HG03196 (cell line): ENCODE measurements at regions not wholly inside any gene's neighbourhood (a gene's known extent, or its start where the extent isn't known, plus 50 kb on each side); places are given as distances from the start of the nearest gene placed in this dataset.

ENCODE experiments used
- ATAC-seq: cut with Tn5 transposase; IDR thresholded peaks from one replicate; pipeline ENCODE4 v1.9.1; 2021; ENCODE audit not compliant: unreplicated experiment

DNA sequence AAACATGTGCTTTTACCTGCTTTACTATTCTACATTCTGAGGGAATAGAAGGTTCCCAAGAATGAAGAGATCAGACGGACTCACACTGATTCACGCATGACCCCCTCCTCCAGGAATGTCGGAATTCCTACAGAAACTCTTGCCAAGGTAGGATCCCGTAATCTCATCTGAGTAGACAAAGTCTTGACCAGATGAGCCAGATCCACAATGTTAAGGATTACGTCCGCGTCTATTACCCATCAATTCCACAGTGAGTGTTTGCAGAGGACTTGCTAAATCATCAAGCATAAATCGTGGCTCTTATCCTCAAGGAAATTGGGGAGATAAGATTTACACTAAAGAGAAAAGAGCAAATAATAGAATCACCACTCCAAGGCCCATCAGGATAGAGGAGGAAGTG lies 245.9 kb upstream of the FOXQ1 start:
- ATAC-seq: no peak

DNA sequence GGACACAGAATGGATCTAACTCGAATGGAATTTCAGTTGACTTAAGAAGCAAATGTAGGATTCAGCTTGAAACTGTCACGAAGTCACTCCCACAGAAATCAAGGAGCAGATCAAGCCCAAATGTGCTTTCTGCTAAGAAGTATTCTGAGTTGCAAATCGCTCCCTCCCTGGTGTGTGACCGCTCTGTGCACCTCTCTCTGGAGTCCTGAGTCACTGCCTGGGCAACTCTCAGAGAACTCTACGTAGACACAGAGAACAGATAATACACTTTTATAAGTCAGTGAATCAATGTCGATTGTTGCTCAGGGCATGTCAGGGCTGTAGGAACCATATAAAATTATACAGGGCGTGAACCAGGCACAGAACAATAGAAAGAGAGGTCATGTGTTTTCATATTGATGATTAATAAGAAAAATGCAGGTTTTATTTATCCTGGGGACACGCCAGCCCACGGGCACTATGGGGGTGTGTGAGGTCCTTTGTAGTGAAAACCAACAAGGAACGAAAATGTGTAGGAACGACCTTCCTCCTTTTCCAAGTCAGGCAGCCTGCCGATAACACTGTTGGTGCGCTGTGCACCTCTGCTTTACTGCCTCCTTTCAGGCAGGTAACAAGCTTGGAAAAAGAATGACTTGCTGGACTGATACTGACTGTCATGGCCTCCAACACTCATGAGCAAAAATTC lies 248.1 kb upstream of the FOXQ1 start:
- no peak for ATAC-seq

- ATAC-seq: no peak
Measured at GRCh38 chr6:1062786-1063545, 248.9 kb upstream of the FOXQ1 start.

DNA sequence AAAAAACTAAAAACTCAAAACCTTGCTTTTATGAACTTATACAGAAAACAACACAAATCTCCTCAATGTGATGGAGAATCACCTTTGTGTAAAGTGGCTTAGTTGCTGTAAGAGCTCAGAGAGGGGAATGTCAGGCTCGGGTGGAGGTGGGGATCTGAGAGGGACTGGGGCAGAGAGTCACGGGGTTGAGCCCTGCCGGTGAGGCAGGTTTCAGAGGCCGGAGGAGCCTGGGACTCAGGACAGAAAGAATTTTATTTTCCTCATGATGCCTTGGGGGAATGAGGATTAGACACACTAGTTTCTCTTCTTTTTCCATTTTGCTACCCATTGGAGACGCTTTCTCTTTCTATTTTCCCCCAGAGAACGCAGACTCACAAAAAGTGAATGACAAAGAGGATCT lies 252.3 kb upstream of the FOXQ1 start:
- no peak for ATAC-seq

- no peak for ATAC-seq
Measured at GRCh38 chr6:1057490-1058135, 254.3 kb upstream of the FOXQ1 start.

GRCh38 chr6:1055015-1055921 lies 256.6 kb upstream of the FOXQ1 start:
- ATAC-seq: no peak

GRCh38 chr6:1054653-1055014 lies 257.3 kb upstream of the FOXQ1 start:
- ATAC-seq: no peak

DNA sequence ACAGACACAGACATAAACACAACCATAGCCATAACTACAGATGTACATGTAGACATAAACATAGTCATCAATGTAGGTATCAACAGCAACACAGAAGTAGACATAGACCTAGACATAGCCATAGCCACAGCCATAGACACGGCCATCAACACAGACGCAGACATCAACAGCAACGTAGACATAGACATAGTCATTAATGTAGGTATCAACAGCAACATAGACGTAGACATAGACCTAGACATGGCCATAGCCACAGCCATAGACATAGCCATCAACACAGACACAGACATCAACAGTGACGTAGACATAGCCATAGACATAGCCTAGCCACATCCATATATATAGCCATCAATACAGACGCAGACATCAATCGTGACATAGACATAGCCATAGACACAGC lies 258.3 kb upstream of the FOXQ1 start:
- no peak for ATAC-seq

GRCh38 chr6:1052262-1052661 lies 259.6 kb upstream of the FOXQ1 start:
- no peak for ATAC-seq

- no peak for ATAC-seq
Measured at GRCh38 chr6:1049900-1050299, 262.0 kb upstream of the FOXQ1 start.

DNA sequence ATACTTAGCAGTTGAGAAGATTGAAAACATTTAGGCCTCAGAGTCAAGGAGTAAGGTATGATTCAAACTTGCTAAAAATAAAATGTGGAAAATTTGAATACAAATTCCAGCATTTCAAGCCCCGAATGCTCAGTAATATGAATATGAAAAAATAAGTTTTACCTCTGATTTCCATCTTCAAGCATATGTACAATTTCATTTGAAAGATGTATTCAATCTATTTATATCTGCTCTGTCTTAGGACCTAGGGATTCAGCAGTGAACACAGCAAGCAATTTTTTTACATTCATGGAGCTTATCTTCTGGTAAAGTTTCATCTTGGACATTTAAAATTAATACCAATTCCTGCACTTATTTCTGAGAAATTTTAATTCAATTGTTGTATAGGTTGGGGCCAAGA lies 262.7 kb upstream of the FOXQ1 start:
- no peak for ATAC-seq

GRCh38 chr6:1047981-1048541 lies 263.8 kb upstream of the FOXQ1 start:
- ATAC-seq: no peak

- ATAC-seq: no peak
Measured at GRCh38 chr6:1045239-1045638, 266.7 kb upstream of the FOXQ1 start.

- ATAC-seq: no peak
Measured at GRCh38 chr6:1044040-1044836, 267.7 kb upstream of the FOXQ1 start.

DNA sequence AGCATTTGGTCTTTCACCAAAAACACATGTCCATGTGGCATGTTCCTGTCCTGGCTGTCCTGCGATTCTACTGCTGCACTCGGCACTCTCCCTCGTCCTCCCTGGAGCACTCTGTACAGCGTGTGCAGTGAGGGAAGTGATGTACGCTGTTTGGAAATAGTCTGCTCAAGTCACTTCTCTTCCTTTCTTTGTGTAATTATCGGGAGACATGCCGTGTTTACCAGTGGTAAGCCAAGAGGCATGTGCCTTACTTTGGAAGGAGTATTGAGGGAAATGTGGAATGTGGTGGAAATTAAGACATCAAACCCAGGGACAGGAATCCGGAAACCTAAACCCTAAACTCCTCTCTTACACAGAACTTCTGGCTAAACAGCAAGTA lies 268.5 kb upstream of the FOXQ1 start:
- ATAC-seq: no peak

DNA sequence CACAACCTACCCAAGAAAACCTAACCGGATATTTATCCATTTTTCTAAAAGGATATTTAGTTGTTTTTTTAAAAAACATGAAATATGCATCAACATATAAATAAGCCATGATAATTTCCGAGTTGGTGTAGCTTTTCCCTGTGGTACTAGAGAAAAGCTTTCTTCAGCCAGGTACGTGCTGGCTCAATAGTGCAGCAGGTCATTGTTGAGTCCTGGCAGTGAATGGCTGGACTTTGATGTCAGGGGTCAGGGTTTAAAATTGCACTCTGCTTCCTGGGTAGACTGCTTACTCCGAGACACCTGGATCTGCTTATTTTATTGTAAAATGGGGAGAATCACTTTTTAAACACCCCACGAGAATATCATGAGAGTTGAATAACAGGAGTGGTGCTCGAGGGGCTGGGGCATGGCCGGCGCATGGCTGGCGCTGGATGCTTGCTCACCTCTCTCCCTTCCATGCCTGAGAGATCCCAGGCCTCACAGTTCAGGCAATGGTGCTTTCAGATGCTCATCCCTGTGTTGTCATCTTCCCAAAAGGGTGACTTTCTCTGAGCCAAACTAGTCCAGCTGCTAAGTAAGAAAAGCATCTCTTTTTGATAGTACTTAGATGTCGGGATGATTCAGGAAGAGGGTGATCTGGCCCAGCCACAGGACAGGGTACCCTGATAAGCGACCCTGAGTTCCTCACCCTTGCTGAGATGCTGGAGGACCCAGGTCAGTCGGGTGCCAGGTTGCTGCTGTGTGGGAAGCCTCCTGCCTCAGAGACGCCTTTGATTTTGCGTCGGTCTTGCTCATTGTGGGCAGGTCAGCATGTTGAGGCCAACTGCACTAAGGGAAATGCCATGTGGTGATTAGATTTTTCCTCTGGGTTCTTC lies 269.1 kb upstream of the FOXQ1 start:
- ATAC-seq: no peak

GRCh38 chr6:1040393-1040792 lies 271.5 kb upstream of the FOXQ1 start:
- no peak for ATAC-seq

- no peak for ATAC-seq
Measured at GRCh38 chr6:1039746-1040145, 272.2 kb upstream of the FOXQ1 start.

- ATAC-seq: no peak
Measured at GRCh38 chr6:1039191-1039590, 272.7 kb upstream of the FOXQ1 start.
